AG10803 (cell line): ENCODE measurements at regions not wholly inside any gene's neighbourhood (a gene's known extent, or its start where the extent isn't known, plus 50 kb on each side); places are given as distances from the start of the nearest gene placed in this dataset.

Experiments
- DNase-seq: peaks from one replicate; pipeline ENCODE4 v3.0.0; 2010; ENCODE audit warnings: low read depth
- H3K4me3 ChIP-seq: 2 replicates; pipeline ENCODE4 v1.5.1; 2011; ENCODE audit warnings: mild to moderate bottlenecking, low read length, control low read depth
- TF ChIP-seq, protein P1 (sequence below): conservative IDR thresholded peaks from 2 replicates; pipeline ENCODE4 v1.5.1; 2011; ENCODE audit warnings: mild to moderate bottlenecking, low read length, control low read depth, inconsistent platforms

DNA sequence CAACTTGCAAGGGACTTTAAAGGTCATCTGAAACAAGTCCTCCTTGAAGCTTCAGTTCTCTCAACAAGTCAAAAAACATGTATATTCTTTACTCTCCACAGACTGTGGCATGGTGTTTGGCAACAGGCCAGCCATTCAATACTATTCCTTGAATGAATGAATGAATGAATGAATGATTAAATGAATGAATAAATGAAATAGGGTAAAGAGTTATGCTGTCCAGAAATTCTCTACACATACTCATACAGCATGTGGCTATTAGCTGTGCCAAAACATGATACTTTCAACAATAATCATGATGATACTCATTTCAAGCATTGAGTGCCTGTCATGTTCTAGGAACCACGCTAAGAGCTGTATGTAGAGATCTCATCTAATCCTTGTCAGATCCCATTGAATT is 356.1 kb downstream of the BARHL2 start:
- H3K4me3 ChIP-seq = no peak overlapping the region
- TF ChIP-seq, protein P1, sequence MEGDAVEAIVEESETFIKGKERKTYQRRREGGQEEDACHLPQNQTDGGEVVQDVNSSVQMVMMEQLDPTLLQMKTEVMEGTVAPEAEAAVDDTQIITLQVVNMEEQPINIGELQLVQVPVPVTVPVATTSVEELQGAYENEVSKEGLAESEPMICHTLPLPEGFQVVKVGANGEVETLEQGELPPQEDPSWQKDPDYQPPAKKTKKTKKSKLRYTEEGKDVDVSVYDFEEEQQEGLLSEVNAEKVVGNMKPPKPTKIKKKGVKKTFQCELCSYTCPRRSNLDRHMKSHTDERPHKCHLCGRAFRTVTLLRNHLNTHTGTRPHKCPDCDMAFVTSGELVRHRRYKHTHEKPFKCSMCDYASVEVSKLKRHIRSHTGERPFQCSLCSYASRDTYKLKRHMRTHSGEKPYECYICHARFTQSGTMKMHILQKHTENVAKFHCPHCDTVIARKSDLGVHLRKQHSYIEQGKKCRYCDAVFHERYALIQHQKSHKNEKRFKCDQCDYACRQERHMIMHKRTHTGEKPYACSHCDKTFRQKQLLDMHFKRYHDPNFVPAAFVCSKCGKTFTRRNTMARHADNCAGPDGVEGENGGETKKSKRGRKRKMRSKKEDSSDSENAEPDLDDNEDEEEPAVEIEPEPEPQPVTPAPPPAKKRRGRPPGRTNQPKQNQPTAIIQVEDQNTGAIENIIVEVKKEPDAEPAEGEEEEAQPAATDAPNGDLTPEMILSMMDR = no peak
- DNase-seq = no peak

DNA sequence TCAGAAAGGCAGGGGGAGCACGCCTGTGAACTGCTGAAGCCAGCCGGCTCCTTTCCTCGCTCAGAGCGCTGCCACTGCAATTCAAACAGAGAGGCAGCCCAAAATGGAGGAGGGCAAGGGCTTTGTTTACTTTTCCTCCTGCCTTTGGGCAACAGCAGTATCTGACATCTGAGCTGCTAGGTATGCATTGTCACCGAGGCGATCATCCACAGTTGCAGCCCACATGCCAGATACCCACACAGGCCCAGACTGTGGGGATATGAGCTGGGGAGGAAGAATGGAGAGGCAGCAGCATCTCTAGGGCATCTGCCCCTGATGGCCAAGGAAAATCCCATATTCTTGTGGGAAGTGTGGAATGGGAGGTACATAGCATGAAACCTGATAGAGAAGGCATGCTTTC is 357.1 kb downstream of the BARHL2 start:
- TF ChIP-seq, protein P1 = no peak
- no peak overlapping the region for H3K4me3 ChIP-seq
- DNase-seq = no peak

DNA sequence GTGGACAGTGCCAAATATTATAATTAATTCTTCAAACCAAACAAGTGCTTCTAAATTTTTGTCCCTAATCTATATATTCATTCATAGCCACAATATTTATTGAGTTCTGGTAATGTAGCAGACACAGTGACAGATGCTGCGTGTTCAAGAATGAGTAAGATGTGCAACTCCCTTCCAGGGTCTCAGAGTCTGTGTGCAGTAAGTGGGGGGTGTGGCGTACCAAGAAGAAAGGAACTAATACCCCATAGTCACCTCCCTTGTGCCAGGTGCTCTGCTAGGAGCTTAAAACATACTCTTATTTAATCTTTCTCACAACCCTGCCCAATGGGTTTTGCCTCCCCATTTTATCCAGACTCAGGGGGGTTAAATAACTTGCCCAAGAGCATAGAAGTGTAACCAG is 358.7 kb downstream of the BARHL2 start:
- no peak overlapping the region for H3K4me3 ChIP-seq
- TF ChIP-seq, protein P1 = no peak
- no peak for DNase-seq

DNA sequence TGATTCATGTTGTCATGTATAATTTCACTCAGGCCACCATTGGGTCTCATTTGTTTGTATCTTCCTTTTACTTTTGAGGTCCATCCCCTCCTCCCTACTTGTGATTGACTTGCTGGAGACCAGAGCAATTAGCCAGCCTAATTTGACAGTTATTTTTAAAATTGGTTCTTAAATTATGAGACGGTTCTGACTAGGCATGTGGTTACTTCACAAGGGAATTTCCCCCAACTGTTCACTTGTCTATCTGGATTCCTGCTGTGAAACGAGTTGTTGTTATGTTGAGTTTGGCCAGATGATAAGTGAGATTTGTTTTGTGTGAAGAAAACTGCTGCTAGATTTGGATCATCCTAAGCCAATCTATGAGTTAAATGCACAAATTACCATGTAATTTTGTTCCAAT is 359.1 kb downstream of the BARHL2 start:
- TF ChIP-seq, protein P1 = no peak
- H3K4me3 ChIP-seq = no peak overlapping the region
- DNase-seq = no peak

DNA sequence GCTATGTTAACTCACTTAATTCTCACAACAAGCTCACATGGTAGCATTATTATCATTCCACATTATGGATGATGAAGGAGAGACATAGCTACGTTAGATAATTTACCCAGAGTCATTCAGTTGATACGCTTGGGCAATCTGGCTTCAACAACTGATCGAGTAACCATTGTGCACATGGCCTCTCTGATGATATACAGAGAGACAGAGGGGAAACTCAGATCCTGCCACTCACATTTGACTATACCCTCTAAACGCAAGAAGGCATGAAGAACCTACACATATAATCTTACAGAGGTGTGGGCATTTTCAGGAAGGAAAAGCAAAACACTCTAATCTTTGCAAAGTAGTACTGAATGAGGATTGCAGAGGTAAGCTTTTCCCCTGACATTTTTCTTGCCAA is 360.1 kb downstream of the BARHL2 start:
- no peak for DNase-seq
- H3K4me3 ChIP-seq = no peak overlapping the region
- TF ChIP-seq, protein P1 = no peak

DNA sequence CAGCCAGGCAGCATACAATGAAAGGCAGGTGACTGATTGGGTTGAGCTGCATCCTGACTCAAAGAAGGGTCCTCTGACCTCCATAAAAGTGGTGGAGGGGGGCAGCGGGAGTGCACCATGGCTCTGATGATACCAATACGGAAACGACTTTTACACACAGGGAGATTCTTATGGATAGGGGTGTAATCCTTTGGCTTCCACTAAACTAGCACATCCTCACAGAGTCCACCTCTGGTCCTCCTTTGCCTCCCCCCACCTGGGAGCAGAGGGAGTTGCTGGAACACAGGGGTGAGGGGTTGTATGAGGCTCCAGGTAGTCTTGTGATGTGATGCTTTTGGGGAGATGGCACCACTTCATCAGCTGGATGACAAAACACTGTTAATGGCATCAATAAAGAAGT is 361.0 kb downstream of the BARHL2 start:
- H3K4me3 ChIP-seq = no peak overlapping the region
- TF ChIP-seq, protein P1 = no peak

DNA sequence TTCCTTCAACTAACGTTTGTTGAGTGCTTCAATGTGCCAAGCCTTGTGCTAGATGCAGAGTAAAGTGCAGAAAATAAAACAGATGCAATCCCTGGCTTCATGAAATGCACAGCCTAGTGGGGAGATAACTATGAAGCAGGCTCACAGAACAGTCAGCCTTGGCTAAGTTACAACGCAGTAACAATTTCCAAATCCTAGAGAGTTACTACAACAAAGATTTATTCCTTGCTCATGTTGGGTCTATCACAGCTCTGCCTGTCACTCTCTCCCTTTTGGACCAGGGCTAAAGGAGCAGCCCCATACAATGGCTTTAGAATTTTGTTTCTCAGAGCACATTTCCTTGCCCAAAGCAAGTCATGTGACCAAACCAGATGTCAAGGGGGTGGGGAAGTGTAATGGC is 359.8 kb downstream of the ZNF326 start:
- TF ChIP-seq, protein P1 = no peak
- no peak for DNase-seq
- no peak overlapping the region for H3K4me3 ChIP-seq

More for the DNA sequence above, 361.0 kb downstream of the BARHL2 start:
- no peak for DNase-seq
